A673 (cell line): ENCODE measurements at regions not wholly inside any gene's neighbourhood (a gene's known extent, or its start where the extent isn't known, plus 50 kb on each side); places are given as distances from the start of the nearest gene placed in this dataset.

Experiments used
- BruUV-seq: library from RNA; stranded (reverse); fragments of 400-500 nt; replicated peaks from 2 replicates; lab custom pipeline; 2021; lab: Mats Ljungman, UMichigan
- CTCF ChIA-PET: fragments of 300-600 bp; sonication (Branson Sonifier 250); formaldehyde crosslinking; loops from one replicate; lab custom pipeline; 2022; ENCODE audit warnings: antibody characterized with exemption; lab: Charles Lee
- POLR2A ChIA-PET: fragments of 300-600 bp; sonication (Branson Sonifier 250); formaldehyde crosslinking; loops from one replicate; lab custom pipeline; 2022; ENCODE audit warnings: antibody characterized with exemption; ENCODE audit not compliant: low non-redundant PET; lab: Charles Lee
- DNase-seq: peaks from one replicate; pipeline ENCODE4 v3.0.0-alpha.2; 2015; ENCODE audit warnings: low spot score
- H3K27ac ChIP-seq: fragments of 200-600 bp; sonication (generic); 2 replicates; pipeline ENCODE4 v1.5.1; 2016; ENCODE audit warnings: mixed run types, low read depth, mild to moderate bottlenecking, mixed read lengths, antibody characterized with exemption, low read length; ENCODE audit not compliant: poor library complexity, severe bottlenecking
- H3K27me3 ChIP-seq: fragments of 200-600 bp; sonication (generic); replicated peaks from 2 replicates; pipeline ENCODE4 v1.6.1; 2017; ENCODE audit warnings: mixed run types, low read depth, mild to moderate bottlenecking, mixed read lengths, antibody characterized with exemption, low read length; ENCODE audit not compliant: insufficient read depth, poor library complexity
- H3K36me3 ChIP-seq: fragments of 200-600 bp; sonication (generic); 2 replicates; pipeline ENCODE4 v1.6.1; 2016; ENCODE audit warnings: mixed run types, mild to moderate bottlenecking, mixed read lengths, antibody characterized with exemption, low read length; ENCODE audit not compliant: insufficient read depth, poor library complexity, severe bottlenecking
- H3K4me1 ChIP-seq: fragments of 200-600 bp; sonication (generic); 2 replicates; pipeline ENCODE4 v1.6.1; 2017; ENCODE audit warnings: mixed run types, mild to moderate bottlenecking, mixed read lengths, antibody characterized with exemption, low read length; ENCODE audit not compliant: insufficient read depth, poor library complexity, severe bottlenecking
- H3K4me3 ChIP-seq: fragments of 200-600 bp; sonication (generic); 2 replicates; pipeline ENCODE4 v1.5.1; 2016; ENCODE audit warnings: low read depth, mixed run types, mild to moderate bottlenecking, mixed read lengths, low read length; ENCODE audit not compliant: poor library complexity, severe bottlenecking
- H3K9me3 ChIP-seq: fragments of 200-600 bp; sonication (generic); 2 replicates; pipeline ENCODE4 v1.6.1; 2016; ENCODE audit warnings: mixed run types, low read depth, mild to moderate bottlenecking, mixed read lengths, antibody characterized with exemption, low read length; ENCODE audit not compliant: poor library complexity, severe bottlenecking
- EZH2 ChIP-seq: fragments of 200-600 bp; sonication (generic); IDR thresholded peaks from 2 replicates; pipeline ENCODE4 v1.6.1; 2017; ENCODE audit warnings: borderline replicate concordance, low read depth, mild to moderate bottlenecking, mixed read lengths, antibody characterized with exemption, low read length; ENCODE audit not compliant: poor library complexity, severe bottlenecking
- intact Hi-C: fragments of 100-400 bp; cut with micrococcal nuclease; formaldehyde crosslinking; loops from one replicate; pipeline ENCODE4 v1.10.0; 2022; ENCODE audit not compliant: unreplicated experiment
- TF ChIP-seq, protein P1 (sequence below): fragments of 300-800, 200-600 bp; sonication (generic); conservative IDR thresholded peaks from 2 replicates; pipeline ENCODE4 v1.5.1; 2017; ENCODE audit warnings: low read depth, mild to moderate bottlenecking, antibody characterized with exemption, low read length, moderate library complexity, mixed read lengths

DNA sequence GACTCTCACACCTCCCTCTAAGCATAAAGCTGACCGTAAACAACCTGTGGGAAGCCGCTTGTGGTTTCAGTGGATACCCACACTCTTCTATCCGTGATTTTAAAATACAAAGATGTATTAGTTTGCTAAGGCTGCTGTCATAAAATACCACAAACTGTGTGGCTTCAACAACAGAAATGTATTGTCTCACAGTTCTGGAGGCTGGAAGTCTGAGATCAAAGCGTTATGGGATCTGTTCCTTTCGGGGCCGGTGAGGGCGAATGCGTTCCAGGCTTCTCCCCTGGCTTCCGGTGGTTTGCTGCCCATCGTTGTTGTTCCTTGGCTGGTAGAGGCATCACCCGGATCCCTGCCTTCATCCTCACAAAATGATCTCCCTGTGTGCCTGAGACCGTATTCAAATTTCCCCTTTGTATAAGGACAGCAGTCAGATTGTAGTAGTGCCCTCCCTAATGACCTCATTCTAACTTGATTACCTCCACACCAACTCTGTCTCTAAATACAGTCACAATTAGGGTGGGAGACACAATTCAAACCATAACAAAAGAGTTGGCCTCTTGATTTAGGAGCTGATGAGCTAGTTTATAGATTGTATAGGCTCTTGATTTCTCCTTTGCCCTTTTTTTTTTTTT, 210.6 kb upstream of the SOX4 start:
- DNase-seq, result no peak
- Histone ChIP-seq H3K9me3 (no peaks in the 10 kb centered on the region), H3K4me3 (no peak overlapping the region), H3K4me1 (no peaks in the 10 kb centered on the region), H3K27me3 (no peaks in the 10 kb centered on the region), H3K36me3 (no peaks in the 10 kb centered on the region), H3K27ac (no peak overlapping the region)
- intact Hi-C loops, result no loop called here
- TF ChIP-seq, protein P1, sequence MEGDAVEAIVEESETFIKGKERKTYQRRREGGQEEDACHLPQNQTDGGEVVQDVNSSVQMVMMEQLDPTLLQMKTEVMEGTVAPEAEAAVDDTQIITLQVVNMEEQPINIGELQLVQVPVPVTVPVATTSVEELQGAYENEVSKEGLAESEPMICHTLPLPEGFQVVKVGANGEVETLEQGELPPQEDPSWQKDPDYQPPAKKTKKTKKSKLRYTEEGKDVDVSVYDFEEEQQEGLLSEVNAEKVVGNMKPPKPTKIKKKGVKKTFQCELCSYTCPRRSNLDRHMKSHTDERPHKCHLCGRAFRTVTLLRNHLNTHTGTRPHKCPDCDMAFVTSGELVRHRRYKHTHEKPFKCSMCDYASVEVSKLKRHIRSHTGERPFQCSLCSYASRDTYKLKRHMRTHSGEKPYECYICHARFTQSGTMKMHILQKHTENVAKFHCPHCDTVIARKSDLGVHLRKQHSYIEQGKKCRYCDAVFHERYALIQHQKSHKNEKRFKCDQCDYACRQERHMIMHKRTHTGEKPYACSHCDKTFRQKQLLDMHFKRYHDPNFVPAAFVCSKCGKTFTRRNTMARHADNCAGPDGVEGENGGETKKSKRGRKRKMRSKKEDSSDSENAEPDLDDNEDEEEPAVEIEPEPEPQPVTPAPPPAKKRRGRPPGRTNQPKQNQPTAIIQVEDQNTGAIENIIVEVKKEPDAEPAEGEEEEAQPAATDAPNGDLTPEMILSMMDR, result no peak
- TF ChIP-seq EZH2, result no peak
- CTCF ChIA-PET, result no interaction called here
- POLR2A ChIA-PET, result no interaction called here
- no TSS peak for BruUV-seq

DNA sequence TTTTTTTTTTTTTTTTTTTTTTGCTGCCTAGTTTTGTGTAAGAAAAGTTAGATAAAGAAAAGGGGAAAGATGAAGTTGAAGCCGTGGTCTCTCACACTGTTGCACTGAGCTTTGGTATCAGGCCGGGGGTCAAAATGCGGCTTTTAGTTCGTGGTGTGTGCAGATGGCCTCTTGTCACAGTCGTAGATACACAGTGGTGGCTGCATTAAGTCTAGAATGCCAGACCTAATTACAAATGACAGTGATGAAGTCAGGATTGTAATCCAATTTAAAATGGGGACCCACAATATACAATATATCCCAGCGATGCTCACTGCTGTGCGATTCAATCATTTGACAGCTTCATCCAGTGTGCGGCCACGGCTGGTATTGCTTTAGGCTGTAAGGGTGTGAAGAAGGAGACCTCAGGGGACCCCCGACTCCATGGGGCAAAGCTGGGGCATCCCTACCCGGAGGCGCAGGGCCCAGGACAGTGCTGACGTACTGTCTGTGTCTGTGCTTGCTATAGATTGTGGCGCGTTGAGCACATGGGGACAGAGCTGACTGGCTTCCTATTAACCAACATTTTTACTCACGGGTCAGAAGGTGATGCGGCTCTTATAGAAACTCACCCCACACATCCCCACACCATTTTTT, 210.0 kb upstream of the SOX4 start:
- TF ChIP-seq, protein P1, result no peak
- no peak for TF ChIP-seq EZH2
- Histone ChIP-seq H3K27ac (no peak overlapping the region), H3K4me1 (no peaks in the 10 kb centered on the region), H3K9me3 (no peaks in the 10 kb centered on the region), H3K36me3 (no peaks in the 10 kb centered on the region), H3K4me3 (no peak overlapping the region), H3K27me3 (no peaks in the 10 kb centered on the region)
- ChIA-PET POLR2A (no interaction called here), CTCF (no interaction called here)
- intact Hi-C loops, result no loop called here
- no TSS peak for BruUV-seq
- DNase-seq, result no peak

DNA sequence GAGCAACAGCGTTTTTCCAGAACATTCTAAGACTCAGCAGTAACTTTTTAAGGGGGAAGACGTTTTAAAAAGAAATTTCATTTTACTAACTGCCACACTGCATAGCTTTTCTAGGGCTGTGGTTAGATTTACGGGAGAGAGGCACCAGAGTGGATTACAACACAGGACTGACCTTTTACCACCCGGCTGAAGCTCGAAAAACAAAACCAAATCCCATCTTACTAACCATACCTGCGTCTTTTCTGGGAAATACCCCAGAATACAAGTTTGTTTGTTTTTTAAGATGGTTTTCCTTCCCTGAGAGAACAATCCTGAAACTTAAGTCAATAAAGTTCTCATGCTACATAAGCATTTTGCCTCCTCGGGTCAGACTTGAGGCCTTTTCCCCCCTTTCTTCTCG, 209.3 kb upstream of the SOX4 start:
- intact Hi-C loops, result no loop called here
- Histone ChIP-seq H3K27ac (no peak overlapping the region), H3K27me3 (no peaks in the 10 kb centered on the region), H3K4me1 (no peaks in the 10 kb centered on the region), H3K4me3 (no peak overlapping the region), H3K36me3 (no peaks in the 10 kb centered on the region), H3K9me3 (no peaks in the 10 kb centered on the region)
- ChIA-PET CTCF (no interaction called here), POLR2A (no interaction called here)
- TF ChIP-seq, protein P1, result no peak
- TF ChIP-seq EZH2, result no peak
- DNase-seq, result no peak
- BruUV-seq, result no TSS peak
